ENCODE measurements at regions not wholly inside any gene's neighbourhood (a gene's known extent, or its start where the extent isn't known, plus 50 kb on each side); places are given as distances from the start of the nearest gene placed in this dataset.

DNA sequence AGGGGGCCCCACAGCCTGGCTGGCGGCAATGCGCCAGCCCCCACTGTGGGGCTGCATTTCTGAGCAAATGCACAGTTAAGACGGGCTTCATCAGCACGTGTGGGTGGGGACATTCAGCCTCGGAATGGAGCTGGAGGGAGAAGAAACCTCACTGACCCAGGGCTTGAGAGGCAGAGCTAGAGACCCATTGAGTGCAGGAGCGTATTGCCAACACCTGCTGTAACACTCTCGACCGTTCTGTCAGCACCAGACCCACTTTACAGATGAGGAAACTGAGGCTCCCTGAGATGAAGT is 200.9 kb upstream of the RAB6C start:
- no peak overlapping the region for H3K4me3 ChIP-seq (ENCODE audit: low read length)
- TF ChIP-seq, protein P1, sequence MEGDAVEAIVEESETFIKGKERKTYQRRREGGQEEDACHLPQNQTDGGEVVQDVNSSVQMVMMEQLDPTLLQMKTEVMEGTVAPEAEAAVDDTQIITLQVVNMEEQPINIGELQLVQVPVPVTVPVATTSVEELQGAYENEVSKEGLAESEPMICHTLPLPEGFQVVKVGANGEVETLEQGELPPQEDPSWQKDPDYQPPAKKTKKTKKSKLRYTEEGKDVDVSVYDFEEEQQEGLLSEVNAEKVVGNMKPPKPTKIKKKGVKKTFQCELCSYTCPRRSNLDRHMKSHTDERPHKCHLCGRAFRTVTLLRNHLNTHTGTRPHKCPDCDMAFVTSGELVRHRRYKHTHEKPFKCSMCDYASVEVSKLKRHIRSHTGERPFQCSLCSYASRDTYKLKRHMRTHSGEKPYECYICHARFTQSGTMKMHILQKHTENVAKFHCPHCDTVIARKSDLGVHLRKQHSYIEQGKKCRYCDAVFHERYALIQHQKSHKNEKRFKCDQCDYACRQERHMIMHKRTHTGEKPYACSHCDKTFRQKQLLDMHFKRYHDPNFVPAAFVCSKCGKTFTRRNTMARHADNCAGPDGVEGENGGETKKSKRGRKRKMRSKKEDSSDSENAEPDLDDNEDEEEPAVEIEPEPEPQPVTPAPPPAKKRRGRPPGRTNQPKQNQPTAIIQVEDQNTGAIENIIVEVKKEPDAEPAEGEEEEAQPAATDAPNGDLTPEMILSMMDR (conservative IDR thresholded peaks at IDR 0.05; ENCODE audit: low read length) = no peak
- no peak for DNase-seq (ENCODE audit: low read depth)

DNA sequence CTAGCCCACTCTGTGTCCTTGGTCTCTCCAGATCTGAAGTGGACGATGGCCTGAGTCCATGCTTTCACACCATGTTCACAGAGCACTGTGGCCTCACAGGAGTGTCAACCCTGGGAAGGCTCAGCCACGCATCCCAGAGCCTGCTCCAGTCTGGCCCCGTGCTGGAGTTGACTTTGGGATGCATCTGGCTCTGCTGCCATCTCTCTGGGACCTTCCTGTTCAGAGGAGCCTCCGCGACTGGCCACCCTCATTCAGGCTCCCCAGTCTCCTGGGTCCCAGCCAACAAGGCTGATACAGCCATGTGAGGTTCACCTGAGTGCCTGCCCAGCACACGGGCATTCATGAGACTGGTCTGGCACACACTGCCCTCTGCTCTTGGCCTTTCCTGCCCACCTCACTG is 199.7 kb upstream of the RAB6C start:
- no peak overlapping the region for H3K4me3 ChIP-seq (ENCODE audit: low read length)
- DNase-seq (ENCODE audit: low read depth) = no peak
- TF ChIP-seq, protein P1 (conservative IDR thresholded peaks at IDR 0.05; ENCODE audit: low read length) = no peak

DNA sequence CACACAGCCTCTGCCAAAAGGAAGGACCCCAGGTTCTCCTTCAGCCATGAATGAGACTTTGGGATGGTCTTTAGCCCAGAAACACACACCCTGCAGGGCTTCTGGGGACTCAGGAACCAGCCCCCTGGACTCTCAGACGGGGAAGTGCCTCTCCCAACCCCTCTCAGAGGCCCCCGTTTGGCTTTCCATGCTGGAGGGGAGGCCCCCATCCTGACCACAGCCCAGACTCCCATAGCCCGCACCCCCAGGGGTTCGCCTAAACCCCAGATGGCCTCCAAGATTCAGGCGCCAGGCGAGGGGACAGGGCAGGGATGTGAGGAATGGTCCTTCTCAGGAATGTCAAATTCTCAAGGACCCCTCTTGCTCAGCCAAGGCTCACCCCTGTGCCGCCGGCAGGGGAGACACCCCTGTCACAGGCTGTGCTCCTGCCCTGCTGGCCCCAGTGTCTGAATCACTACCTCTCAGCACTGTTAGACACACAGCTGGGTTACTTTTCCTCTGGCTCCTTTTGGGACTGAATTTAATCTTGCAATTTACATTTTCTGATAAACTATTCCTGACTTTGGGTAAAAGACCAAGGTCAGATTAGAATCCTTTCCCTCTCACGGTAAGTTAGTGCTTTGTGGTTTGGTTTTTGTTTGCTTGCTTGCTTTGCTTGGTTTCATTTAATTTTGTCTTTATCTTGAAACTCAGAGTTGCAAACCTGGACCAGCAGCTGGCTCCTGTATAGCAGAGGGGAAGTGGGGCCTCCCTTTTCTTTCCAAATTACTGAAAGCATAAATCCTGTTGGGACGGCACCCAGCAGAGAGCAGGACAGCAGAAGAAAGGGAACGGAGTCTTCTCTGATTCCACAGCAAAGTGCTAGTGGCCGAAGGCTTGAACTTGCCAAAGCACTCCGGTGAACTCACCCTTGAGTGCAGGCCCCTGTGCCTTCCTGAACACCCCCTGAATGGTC is 198.9 kb upstream of the RAB6C start:
- DNase-seq (ENCODE audit: low read depth) = no peak
- H3K4me3 ChIP-seq (ENCODE audit: low read length) = no peak overlapping the region
- TF ChIP-seq, protein P1 (conservative IDR thresholded peaks at IDR 0.05; ENCODE audit: low read length) = no peak

DNA sequence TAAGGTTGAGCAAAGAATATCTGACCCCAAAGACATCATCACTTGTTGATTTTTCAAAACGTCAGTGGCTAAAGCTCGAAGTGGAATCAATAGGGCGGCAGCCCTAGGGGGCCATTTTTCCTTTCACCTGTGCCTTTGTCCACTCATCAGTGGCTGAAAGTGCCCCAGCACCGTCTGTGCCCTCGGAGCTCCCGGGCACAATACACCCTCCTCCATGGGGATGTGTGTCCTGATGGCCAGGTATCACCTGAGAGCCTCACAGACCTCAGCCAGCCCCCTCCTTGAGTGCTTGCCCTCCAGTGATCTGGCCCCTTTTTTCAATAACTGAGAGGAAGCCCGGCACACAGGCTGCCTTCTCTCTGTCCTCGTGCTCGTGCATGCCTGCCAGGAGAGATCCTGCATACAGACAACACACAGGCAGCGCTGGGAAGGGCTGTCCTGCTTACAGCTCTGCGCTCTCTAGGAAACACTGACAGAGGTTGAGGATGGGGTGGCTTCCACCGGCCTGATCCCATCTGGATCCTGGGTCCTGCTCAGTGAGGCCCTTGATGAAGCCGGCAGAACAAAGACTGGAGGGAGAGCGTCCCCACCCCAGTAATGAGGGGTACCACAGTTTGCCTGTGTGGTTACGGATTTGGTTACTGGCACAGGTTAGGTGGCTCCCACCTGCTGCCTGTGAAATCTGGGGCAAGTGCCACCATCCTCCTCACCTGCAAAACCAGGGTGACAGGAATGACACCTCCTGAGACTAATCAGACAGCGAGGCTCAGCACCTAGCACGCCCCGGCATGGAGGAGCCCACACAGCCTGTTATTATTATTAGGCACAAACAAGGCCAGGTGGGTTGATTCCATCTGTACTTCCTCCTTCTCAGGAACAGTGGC is 197.5 kb upstream of the RAB6C start:
- no peak for DNase-seq (ENCODE audit: low read depth)

DNA sequence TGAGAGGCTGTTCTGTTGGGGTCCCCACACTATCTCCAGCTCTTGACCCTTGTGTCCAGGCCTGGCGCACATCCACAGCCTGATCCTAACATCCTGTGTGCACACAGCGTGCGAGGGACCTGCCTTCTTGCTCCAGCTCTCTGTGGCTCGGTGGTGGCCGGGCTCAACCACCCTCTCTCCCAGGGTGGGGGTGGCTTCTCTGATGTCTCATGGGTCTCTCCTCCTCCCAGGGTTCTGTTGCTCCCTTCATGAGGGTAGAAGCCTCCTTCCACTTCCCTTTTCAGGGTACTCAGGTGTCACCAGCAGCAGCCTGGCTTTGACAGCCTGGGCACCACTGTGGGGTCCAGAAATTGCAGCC is 196.9 kb upstream of the RAB6C start:
- DNase-seq (ENCODE audit: low read depth) = no peak
- TF ChIP-seq, protein P1 (conservative IDR thresholded peaks at IDR 0.05; ENCODE audit: low read length) = no peak
- no peak overlapping the region for H3K4me3 ChIP-seq (ENCODE audit: low read length)

More for the DNA sequence above, 197.5 kb upstream of the RAB6C start:
- H3K4me3 ChIP-seq (ENCODE audit: low read length) = no peak overlapping the region
- TF ChIP-seq, protein P1 (conservative IDR thresholded peaks at IDR 0.05; ENCODE audit: low read length) = no peak

DNA sequence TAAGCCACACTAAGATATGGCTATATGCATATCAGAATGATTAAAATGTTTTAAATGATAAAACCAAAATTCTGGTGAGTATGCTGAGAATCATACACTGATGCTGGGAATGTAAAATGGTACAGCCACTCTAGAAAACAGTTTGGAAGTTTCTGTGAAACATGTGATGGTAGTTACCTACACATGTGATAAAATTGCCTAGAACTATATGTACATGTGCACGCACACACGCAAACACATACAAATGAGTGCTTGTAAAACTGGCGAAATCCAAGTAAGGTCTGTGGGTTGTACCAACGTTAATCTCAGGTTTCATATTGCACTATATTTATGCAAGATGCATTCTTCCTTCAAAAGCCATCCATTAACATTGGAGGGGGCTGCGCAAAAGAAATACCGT is 195.0 kb upstream of the RAB6C start:
- TF ChIP-seq, protein P1 (conservative IDR thresholded peaks at IDR 0.05; ENCODE audit: low read length) = no peak
- DNase-seq (ENCODE audit: low read depth) = no peak
- no peak overlapping the region for H3K4me3 ChIP-seq (ENCODE audit: low read length)

All from AG10803 (cell line).